Cardiac muscle cell (in vitro differentiated cells and primary cell): ENCODE measurements at regions not wholly inside any gene's neighbourhood (a gene's known extent, or its start where the extent isn't known, plus 50 kb on each side); places are given as distances from the start of the nearest gene placed in this dataset.

ENCODE experiments used
- DNase-seq, 2 donors: peaks; one replicate each; pipeline versions ENCODE4 v3.0.0 to v3.0.0-alpha.2; 2010 to 2017; ENCODE audit warnings: low read depth in 1 of 2, low spot score in 1 of 2
- H3K27ac ChIP-seq: fragments of 200-600 bp; sonication (generic); 2 replicates; pipeline ENCODE4 v1.5.1; 2016
- H3K27me3 ChIP-seq: fragments of 200-600 bp; sonication (generic); 2 replicates; pipeline ENCODE4 v1.6.0; 2016; ENCODE audit warnings: control low read depth
- H3K36me3 ChIP-seq: fragments of 200-600 bp; sonication (generic); 2 replicates; pipeline ENCODE4 v1.5.1; 2016; ENCODE audit warnings: control low read depth
- H3K4me1 ChIP-seq: fragments of 200-600 bp; sonication (generic); 2 replicates; pipeline ENCODE4 v1.8.1; 2017; ENCODE audit warnings: low read depth, mild to moderate bottlenecking, mixed run types
- H3K4me3 ChIP-seq: fragments of 200-600 bp; sonication (generic); 2 replicates; pipeline ENCODE4 v1.5.1; 2016; ENCODE audit warnings: mild to moderate bottlenecking
- H3K9me3 ChIP-seq: fragments of 200-600 bp; sonication (generic); 2 replicates; pipeline ENCODE4 v1.5.1; 2017; ENCODE audit warnings: low read depth, mild to moderate bottlenecking, control low read depth
- TF ChIP-seq, protein P1 (sequence below): IDR thresholded peaks from 2 replicates; pipeline ENCODE4 v1.5.1; 2012; ENCODE audit warnings: low read depth, mild to moderate bottlenecking, low read length

DNA sequence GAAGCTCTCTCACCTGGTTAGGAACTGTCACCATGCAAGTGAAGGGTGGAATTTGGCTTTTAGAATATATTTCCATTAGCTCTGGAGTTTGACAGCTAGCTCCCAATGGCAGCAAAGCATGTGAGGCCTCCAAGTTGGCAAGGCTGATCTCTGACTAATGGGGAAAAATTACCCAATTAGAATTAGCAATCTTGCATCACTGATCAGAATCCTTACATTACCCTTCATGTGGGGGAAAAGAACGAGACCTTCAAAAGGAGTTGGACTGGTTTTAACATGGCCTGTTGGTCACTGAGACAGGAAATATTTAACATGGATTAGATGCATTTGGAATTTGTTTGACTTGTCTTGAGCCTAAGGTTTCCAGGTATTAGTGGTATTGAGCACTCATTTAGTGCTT, 192.3 kb upstream of the GDNF start:
- Histone ChIP-seq H3K4me1 (no peaks in the 10 kb centered on the region), H3K4me3 (no peak overlapping the region), H3K9me3 (no peaks in the 10 kb centered on the region), H3K36me3 (no peaks in the 10 kb centered on the region), H3K27me3 (no peaks in the 10 kb centered on the region), H3K27ac (no peak overlapping the region)
- no peak for DNase-seq
- TF ChIP-seq, protein P1, sequence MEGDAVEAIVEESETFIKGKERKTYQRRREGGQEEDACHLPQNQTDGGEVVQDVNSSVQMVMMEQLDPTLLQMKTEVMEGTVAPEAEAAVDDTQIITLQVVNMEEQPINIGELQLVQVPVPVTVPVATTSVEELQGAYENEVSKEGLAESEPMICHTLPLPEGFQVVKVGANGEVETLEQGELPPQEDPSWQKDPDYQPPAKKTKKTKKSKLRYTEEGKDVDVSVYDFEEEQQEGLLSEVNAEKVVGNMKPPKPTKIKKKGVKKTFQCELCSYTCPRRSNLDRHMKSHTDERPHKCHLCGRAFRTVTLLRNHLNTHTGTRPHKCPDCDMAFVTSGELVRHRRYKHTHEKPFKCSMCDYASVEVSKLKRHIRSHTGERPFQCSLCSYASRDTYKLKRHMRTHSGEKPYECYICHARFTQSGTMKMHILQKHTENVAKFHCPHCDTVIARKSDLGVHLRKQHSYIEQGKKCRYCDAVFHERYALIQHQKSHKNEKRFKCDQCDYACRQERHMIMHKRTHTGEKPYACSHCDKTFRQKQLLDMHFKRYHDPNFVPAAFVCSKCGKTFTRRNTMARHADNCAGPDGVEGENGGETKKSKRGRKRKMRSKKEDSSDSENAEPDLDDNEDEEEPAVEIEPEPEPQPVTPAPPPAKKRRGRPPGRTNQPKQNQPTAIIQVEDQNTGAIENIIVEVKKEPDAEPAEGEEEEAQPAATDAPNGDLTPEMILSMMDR: no peak

- Histone ChIP-seq H3K4me3 (no peak overlapping the region), H3K27me3 (no peaks in the 10 kb centered on the region), H3K27ac (no peak overlapping the region), H3K36me3 (no peaks in the 10 kb centered on the region), H3K9me3 (no peaks in the 10 kb centered on the region), H3K4me1 (no peaks in the 10 kb centered on the region)
- TF ChIP-seq, protein P1: no peak
- DNase-seq: no peak
Measured at GRCh38 chr5:38031304-38031703, 191.5 kb upstream of the GDNF start.

GRCh38 chr5:38029397-38030065, 189.7 kb upstream of the GDNF start:
- Histone ChIP-seq H3K27ac (no peak overlapping the region), H3K4me1 (no peaks in the 10 kb centered on the region), H3K36me3 (no peaks in the 10 kb centered on the region), H3K27me3 (no peaks in the 10 kb centered on the region), H3K9me3 (no peaks in the 10 kb centered on the region), H3K4me3 (no peak overlapping the region)
- TF ChIP-seq, protein P1: no peak
- no peak for DNase-seq

DNA sequence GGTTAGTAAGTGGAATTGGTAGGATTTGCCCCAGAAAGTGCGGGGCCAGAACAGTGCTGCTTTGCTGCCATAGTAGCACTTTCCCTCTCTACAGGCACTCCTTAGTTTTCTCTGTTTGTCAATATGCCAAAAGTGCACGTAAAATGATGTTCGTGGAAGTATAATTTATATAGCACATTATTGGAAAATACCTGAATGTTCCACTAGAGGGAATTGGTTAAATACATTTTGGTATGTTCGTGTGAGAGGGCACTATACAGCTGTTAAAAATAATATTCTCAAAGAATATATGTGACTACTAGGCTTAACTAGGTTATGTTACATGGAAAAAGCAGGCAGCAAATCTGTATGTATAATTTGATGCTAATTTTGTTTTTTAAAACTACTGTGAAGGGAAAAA, 184.0 kb upstream of the GDNF start:
- no peaks in the 10 kb centered on the region for H3K9me3 ChIP-seq
- H3K27me3 ChIP-seq: no peaks in the 10 kb centered on the region
- TF ChIP-seq, protein P1: no peak
- H3K4me3 ChIP-seq: no peak overlapping the region
- no peak for DNase-seq
- H3K36me3 ChIP-seq: no peaks in the 10 kb centered on the region
- H3K4me1 ChIP-seq: no peaks in the 10 kb centered on the region
- H3K27ac ChIP-seq: no peak overlapping the region

- Histone ChIP-seq H3K27me3 (no peaks in the 10 kb centered on the region), H3K27ac (no peak overlapping the region), H3K4me1 (no peaks in the 10 kb centered on the region), H3K9me3 (no peaks in the 10 kb centered on the region), H3K36me3 (no peaks in the 10 kb centered on the region), H3K4me3 (no peak overlapping the region)
- DNase-seq: no peak
- TF ChIP-seq, protein P1: no peak
Measured at GRCh38 chr5:38023371-38023770, 183.5 kb upstream of the GDNF start.
